Natural killer cell treated with Interleukin-12 subunit alpha and Interleukin-12 subunit beta and Interleukin-15 and Interleukin-18, amount 100 ng/mL, for 72 hours (primary cell): ENCODE measurements at regions not wholly inside any gene's neighbourhood (a gene's known extent, or its start where the extent isn't known, plus 50 kb on each side); places are given as distances from the start of the nearest gene placed in this dataset.

ENCODE experiments used
- ATAC-seq, 2 donors: fragments of 150-1000 bp; cut with Tn5 transposase in 1 of 2; sonication (Bioruptor Pico), chemical (Tn5 transposase) in 1 of 2; 2 replicates each; pipeline ENCODE4 v1.10.0; 2021
- DNase-seq: peaks from one replicate; pipeline ENCODE4 v3.0.0; 2022; ENCODE audit warnings: low spot score
- H3K27ac Mint-ChIP-seq, 2 donors: 1 replicate in 1 of 2; 2 replicates in 1 of 2; pipeline ENCODE4 v1.8.0; 2022; ENCODE audit warnings: mixed read lengths in 2 of 2, mild to moderate bottlenecking in 1 of 2, moderate library complexity in 1 of 2
- H3K27me3 Mint-ChIP-seq, 2 donors: 1 replicate in 1 of 2; 2 replicates in 1 of 2; pipeline ENCODE4 v1.8.0; 2022; ENCODE audit warnings: mixed read lengths in 2 of 2
- H3K36me3 Mint-ChIP-seq: one replicate; pipeline ENCODE4 v1.8.0; 2022; ENCODE audit warnings: mixed read lengths
- H3K4me1 Mint-ChIP-seq, 2 donors: 1 replicate in 1 of 2; 2 replicates in 1 of 2; pipeline ENCODE4 v1.8.0; 2022; ENCODE audit warnings: low read depth in 2 of 2, mixed read lengths in 2 of 2, mild to moderate bottlenecking in 1 of 2
- H3K4me3 Mint-ChIP-seq: one replicate; pipeline ENCODE4 v1.8.0; 2022; ENCODE audit warnings: mixed read lengths
- H3K9me3 Mint-ChIP-seq: 2 replicates; pipeline ENCODE4 v1.8.0; 2022; ENCODE audit warnings: mixed read lengths

DNA sequence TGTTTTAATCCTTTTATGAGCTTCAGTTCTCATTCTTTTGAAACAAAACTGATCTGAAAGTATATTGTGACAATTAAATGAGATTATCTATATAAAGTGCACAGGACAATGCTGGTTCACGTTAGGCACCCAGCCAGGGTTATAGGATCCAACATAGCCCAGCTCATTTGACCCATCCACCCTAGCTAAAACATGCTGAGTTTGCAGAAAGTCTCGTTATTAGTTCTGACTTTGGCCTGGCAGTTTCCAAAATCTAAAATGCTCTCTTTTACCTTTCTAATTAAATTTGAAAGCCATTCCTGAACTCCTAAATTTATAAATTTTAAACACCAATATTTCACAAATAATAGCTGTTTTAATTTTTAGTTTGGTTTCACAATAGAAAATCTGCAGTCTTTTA is 131.9 kb upstream of the PTPRD start:
- no peak overlapping the region for H3K4me3 Mint-ChIP-seq
- H3K36me3 Mint-ChIP-seq, result peaks cover 12% of the 10 kb centered on the region
- ATAC-seq (no peak), DNase-seq (no peak)
- H3K27me3 Mint-ChIP-seq, result no peaks in the 10 kb centered on the region
- H3K9me3 Mint-ChIP-seq, result peaks cover 25% of the 10 kb centered on the region
- no peak overlapping the region for H3K27ac Mint-ChIP-seq
- H3K4me1 Mint-ChIP-seq, result no peaks in the 10 kb centered on the region

DNA sequence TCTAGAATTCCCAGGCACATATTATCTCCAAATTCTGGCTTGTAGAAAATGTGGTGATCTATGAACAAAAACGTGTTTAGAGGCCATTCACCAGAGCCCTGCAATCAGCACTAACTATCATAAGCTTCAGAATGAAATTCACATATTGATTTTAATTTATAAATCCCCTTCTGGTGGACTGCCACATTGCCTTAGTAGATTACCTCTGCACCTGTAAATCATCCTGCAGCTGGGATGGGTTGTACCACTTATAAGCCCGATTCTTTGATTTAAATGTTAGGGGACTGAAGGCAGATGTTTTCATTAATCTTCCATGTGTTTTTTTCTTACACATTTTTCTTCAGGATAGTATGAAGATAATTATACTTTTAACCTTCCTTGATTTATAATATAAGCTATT is 140.7 kb upstream of the PTPRD start:
- no peak overlapping the region for H3K27ac Mint-ChIP-seq
- ATAC-seq (no peak), DNase-seq (no peak)
- H3K27me3 Mint-ChIP-seq, result no peaks in the 10 kb centered on the region
- peaks cover 13% of the 10 kb centered on the region for H3K9me3 Mint-ChIP-seq
- no peak overlapping the region for H3K4me3 Mint-ChIP-seq
- H3K4me1 Mint-ChIP-seq, result no peaks in the 10 kb centered on the region
- peaks cover 15% of the 10 kb centered on the region for H3K36me3 Mint-ChIP-seq

DNA sequence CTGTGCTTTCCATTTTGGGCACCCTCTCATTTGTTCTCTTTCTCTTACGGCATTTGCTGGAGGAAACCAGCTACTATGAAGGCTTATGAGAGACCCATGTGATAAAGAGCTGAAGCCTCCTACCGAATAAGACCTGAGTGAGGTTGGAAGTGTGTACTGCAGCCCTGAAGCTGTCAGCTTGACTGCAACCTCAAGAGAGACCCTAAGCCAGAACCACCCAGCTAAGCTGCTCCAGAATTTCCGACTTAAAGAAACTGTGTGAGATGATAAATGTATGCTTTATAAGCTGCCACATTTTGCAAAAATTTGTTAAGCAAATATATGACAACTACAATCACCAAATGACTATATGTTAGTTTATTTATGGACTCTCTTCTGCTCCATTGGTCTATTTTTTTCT is 151.7 kb upstream of the PTPRD start:
- ATAC-seq, result no peak
- H3K4me3 Mint-ChIP-seq, result no peak overlapping the region
- H3K27me3 Mint-ChIP-seq, result no peaks in the 10 kb centered on the region
- no peaks in the 10 kb centered on the region for H3K4me1 Mint-ChIP-seq
- peaks cover 8% of the 10 kb centered on the region for H3K9me3 Mint-ChIP-seq
- peaks cover 6% of the 10 kb centered on the region for H3K36me3 Mint-ChIP-seq
- H3K27ac Mint-ChIP-seq, result no peak overlapping the region
- DNase-seq, result no peak

DNA sequence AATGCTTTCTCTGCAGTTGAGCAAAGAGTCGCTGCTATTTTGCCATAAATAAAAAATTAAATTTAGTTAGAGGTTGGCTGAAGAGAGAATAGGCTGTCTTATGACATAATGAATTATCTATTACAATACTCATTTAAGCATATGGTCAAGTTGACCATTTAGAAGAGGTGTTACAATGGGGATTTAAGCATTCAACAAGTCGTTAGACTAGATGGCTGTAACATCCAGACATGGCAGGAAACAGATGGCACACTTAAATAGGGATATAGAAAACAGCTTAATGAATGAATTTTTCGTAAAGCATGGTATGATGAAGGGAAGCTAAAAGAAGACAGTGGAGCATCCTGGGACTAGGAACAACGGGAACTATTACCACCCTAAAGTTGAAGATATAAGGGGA is 160.3 kb upstream of the PTPRD start:
- H3K4me3 Mint-ChIP-seq, result no peak overlapping the region
- peaks cover 19% of the 10 kb centered on the region for H3K9me3 Mint-ChIP-seq
- no peak for ATAC-seq
- no peak for DNase-seq
- H3K4me1 Mint-ChIP-seq, result no peaks in the 10 kb centered on the region
- no peaks in the 10 kb centered on the region for H3K27me3 Mint-ChIP-seq
- no peak overlapping the region for H3K27ac Mint-ChIP-seq
- H3K36me3 Mint-ChIP-seq, result no peaks in the 10 kb centered on the region

DNA sequence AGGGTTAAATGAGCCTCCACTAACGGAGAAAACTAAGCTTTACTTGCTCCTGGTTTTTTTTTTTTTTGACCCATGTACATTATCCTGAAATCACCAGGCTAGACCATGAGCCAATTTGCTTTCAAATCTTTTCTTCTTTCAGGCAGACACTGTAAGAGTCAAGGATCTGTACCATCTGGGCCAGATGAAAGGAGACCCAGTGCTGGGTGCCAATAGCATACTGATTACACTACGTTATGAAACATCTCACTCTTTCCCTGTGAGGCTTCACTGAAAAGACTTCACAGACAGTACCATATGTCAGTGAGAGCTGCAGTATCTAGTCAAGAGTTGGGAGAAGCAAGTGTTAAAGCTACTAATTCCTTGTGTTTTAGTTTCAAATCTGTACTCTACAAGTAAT is 161.2 kb upstream of the PTPRD start:
- no peak overlapping the region for H3K27ac Mint-ChIP-seq
- H3K4me3 Mint-ChIP-seq, result no peak overlapping the region
- no peaks in the 10 kb centered on the region for H3K27me3 Mint-ChIP-seq
- H3K4me1 Mint-ChIP-seq, result no peaks in the 10 kb centered on the region
- DNase-seq (no peak), ATAC-seq (no peak)
- H3K36me3 Mint-ChIP-seq, result no peaks in the 10 kb centered on the region
- H3K9me3 Mint-ChIP-seq, result peaks cover 19% of the 10 kb centered on the region

DNA sequence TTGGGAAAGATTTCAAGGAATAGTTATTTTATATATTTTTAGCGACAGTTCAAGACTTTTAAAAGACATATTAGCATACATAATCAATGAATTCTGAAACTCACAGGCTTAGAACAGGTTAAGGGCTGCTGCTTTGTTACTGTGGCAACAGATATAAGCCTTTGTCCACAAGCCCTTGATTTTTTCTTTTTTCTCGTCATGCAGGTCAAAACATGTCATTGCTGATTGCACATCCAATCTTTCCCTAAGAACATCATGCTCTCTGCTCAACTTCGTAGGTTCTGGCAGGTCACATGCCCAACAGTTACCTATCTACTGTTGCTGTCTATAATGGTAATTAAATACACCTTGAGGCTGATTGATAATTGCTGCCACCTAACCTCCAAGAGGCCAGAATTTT is 172.5 kb upstream of the PTPRD start:
- DNase-seq (no peak), ATAC-seq (no peak)
- Mint-ChIP-seq H3K4me1 (no peaks in the 10 kb centered on the region), H3K36me3 (peaks cover 12% of the 10 kb centered on the region), H3K4me3 (no peak overlapping the region), H3K27ac (no peak overlapping the region), H3K27me3 (no peaks in the 10 kb centered on the region), H3K9me3 (peaks cover 26% of the 10 kb centered on the region)

DNA sequence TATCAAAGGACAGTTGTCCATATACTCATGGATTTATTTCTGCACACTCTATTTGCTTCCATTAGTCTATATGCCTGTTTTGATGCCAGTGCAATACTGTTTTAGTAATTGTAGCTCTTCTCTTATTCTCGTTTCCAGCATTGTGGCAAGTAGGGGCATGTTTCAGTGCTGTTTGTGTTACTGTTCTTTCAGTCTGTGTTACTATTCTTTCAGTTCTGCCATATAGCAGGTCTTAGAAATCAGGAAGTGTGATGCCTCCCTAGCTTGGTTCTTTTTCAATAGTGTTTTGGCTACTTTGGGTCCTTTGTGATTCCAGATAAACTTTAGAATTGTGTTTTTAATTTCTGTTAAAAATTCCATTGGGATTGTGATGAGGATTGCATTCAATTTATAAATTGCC is 180.5 kb upstream of the PTPRD start:
- ATAC-seq (no peak), DNase-seq (no peak)
- Mint-ChIP-seq H3K27me3 (no peaks in the 10 kb centered on the region), H3K4me1 (no peaks in the 10 kb centered on the region), H3K9me3 (peaks cover 32% of the 10 kb centered on the region), H3K4me3 (no peak overlapping the region), H3K27ac (no peak overlapping the region), H3K36me3 (peaks cover 11% of the 10 kb centered on the region)

DNA sequence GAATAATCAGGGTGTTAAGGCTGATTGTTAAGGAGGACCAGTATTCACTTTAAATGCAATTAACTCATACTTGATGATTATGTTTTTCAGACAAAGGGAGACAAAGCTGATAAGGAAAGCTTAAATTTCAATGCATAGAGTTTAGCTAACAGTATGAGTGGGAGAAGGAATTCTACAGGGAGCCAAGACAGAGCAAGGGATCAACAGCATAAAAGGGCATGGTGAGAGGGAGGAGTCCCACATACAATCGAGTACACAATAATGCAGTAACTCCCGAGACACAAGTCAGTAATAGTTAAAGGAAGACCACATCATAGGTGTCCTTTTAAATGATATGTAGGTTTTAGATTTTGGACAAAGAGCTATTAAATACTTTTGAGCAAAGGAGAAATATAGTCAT is 191.7 kb upstream of the PTPRD start:
- no peaks in the 10 kb centered on the region for H3K4me1 Mint-ChIP-seq
- no peak overlapping the region for H3K27ac Mint-ChIP-seq
- H3K4me3 Mint-ChIP-seq, result no peak overlapping the region
- peaks cover 12% of the 10 kb centered on the region for H3K36me3 Mint-ChIP-seq
- no peak for ATAC-seq
- no peaks in the 10 kb centered on the region for H3K27me3 Mint-ChIP-seq
- no peak for DNase-seq
- H3K9me3 Mint-ChIP-seq, result peaks cover 25% of the 10 kb centered on the region

DNA sequence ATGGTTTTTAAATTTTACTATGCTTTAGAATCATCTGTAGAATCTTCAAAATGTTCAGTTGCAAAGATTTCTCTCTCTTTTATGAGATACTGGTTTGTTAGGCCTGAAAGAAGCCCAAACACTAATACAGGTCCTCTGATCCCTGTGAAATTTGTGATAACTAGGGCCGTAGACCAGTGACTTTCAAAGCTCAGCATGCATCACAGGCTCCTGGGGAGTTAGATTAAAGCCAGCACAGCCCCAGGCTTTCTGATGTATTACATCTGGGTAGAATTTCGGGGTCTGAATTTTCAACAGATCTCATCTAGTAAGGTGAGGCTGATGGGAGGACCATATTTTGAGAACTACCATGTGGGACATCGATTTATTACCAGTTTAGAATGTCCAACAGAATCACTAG is 194.1 kb upstream of the PTPRD start:
- Mint-ChIP-seq H3K27ac (no peak overlapping the region), H3K9me3 (peaks cover 21% of the 10 kb centered on the region), H3K36me3 (peaks cover 12% of the 10 kb centered on the region), H3K4me3 (no peak overlapping the region), H3K27me3 (no peaks in the 10 kb centered on the region), H3K4me1 (no peaks in the 10 kb centered on the region)
- DNase-seq (no peak), ATAC-seq (no peak)

DNA sequence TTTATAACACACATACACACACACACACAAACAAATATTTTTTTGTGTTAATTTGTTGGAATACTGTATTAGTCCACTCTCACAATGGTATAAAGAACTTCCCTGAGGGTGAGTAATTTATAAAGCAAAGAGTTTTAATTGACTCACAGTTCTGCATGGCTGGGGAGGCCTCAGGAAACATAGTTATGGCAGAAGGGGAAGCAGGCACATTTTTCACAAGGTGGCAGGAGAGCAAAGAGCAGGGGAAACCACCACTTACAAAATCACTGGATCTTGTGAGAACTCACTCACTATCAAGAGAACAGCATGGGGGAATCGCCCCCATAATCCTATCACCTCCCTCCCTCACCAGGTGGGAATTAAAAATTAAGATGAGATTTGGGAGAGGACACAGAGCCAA is 205.4 kb upstream of the PTPRD start:
- peaks cover 8% of the 10 kb centered on the region for H3K36me3 Mint-ChIP-seq
- no peak overlapping the region for H3K4me3 Mint-ChIP-seq
- no peak overlapping the region for H3K27ac Mint-ChIP-seq
- peaks cover 20% of the 10 kb centered on the region for H3K9me3 Mint-ChIP-seq
- H3K4me1 Mint-ChIP-seq, result no peaks in the 10 kb centered on the region
- ATAC-seq, result no peak
- no peak for DNase-seq
- no peaks in the 10 kb centered on the region for H3K27me3 Mint-ChIP-seq

DNA sequence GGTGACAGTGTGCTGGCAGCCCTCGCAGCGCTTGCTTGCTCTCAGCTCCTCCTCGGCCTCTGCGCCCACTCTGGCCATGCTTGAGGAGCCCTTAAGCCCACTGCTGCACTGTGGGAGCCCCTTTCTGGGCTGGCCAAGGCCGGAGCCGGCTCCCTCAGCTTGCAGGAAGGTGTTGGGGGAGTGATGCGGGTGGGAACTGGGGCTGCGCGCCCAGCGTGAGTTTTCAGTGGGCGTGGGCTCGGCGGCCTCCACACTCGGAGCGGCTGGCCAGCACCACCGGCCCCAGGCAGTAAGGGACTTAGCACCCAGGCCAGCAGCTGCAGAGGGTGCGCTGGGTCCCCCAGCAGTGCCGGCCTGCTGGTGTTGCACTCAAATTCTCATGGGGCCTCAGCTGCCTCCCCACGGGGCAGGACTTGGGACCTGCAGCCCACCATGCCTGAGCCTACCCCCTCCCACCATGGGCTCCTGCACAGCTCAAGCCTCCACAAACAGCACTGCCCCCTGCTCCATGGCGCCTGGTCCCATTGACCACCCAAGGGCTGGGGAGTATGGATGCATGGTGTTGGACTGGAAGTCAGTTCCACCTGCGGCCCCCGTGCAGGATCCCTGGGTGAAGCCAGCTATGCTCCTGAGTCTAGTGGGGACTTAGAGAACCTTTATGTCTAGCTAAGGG is 223.1 kb upstream of the PTPRD start:
- Mint-ChIP-seq H3K27me3 (no peaks in the 10 kb centered on the region), H3K36me3 (peaks cover 8% of the 10 kb centered on the region), H3K9me3 (peaks cover 13% of the 10 kb centered on the region), H3K27ac (no peak overlapping the region), H3K4me3 (no peak overlapping the region), H3K4me1 (no peaks in the 10 kb centered on the region)
- no peak for ATAC-seq
- no peak for DNase-seq

DNA sequence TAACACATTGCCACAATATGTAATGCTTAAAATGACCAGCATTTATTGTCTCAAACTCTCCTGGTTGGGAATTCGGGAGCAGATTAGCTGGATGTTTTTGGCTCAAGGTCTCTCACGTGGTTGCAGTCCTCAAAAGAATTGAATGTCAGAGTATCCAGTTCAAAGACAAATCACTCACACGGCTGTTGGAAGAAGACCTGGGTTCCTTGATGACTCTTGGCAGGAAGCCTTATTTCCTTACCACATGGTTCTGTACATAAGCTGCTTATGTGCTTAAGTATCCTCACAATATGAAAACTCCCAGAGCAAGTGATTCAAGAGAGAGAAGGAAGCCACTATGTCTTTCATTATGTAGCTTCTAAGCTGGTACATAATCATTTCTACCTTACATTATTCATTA is 230.3 kb upstream of the PTPRD start:
- no peaks in the 10 kb centered on the region for H3K27me3 Mint-ChIP-seq
- H3K4me3 Mint-ChIP-seq, result no peak overlapping the region
- H3K4me1 Mint-ChIP-seq, result no peaks in the 10 kb centered on the region
- DNase-seq (no peak), ATAC-seq (no peak)
- no peak overlapping the region for H3K27ac Mint-ChIP-seq
- no peaks in the 10 kb centered on the region for H3K36me3 Mint-ChIP-seq
- peaks cover 2% of the 10 kb centered on the region for H3K9me3 Mint-ChIP-seq

DNA sequence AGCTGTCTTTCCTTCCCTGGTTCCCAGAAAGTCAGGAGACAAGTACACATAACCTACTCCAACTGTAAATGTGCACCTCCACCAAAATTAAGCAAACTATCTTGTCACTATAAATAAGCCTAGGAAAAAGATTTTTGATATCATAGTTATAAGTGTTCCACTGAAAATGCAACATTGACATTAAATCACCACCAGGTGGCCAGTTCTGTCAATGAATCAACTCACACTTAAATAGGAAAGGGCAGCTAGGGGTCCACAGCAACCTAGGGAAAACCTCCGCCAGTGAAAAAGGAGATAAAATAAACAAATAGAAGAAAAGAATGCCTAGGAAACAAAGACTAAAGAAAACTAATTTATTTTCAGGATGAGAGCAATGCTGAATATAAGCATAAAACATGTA is 243.0 kb upstream of the PTPRD start:
- Mint-ChIP-seq H3K27me3 (no peaks in the 10 kb centered on the region), H3K4me3 (no peak overlapping the region), H3K36me3 (peaks cover 13% of the 10 kb centered on the region), H3K27ac (no peak overlapping the region), H3K4me1 (no peaks in the 10 kb centered on the region), H3K9me3 (peaks cover 20% of the 10 kb centered on the region)
- DNase-seq, result no peak
- no peak for ATAC-seq

DNA sequence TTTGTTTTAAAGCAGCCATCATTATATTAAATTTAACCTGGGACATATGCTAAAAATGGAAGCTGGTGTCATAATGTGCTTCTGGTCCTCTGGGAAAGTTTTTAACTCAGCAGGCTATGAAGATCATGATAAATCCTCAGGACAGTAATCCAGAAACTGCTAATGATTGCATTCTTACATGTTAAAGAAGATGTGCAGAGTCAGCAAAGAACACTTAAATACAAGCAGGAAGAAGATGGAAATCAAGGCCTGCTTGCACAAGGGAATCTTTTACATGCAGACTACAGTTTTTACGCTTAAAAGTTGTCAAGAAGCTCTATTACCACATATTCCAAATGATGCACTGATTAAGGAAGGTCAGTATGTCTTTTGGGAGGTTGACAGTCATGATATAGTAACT is 246.0 kb upstream of the PTPRD start:
- DNase-seq, result no peak
- no peaks in the 10 kb centered on the region for H3K4me1 Mint-ChIP-seq
- H3K4me3 Mint-ChIP-seq, result no peak overlapping the region
- ATAC-seq, result no peak
- H3K27me3 Mint-ChIP-seq, result no peaks in the 10 kb centered on the region
- H3K36me3 Mint-ChIP-seq, result peaks cover 13% of the 10 kb centered on the region
- H3K27ac Mint-ChIP-seq, result no peak overlapping the region
- H3K9me3 Mint-ChIP-seq, result peaks cover 23% of the 10 kb centered on the region

DNA sequence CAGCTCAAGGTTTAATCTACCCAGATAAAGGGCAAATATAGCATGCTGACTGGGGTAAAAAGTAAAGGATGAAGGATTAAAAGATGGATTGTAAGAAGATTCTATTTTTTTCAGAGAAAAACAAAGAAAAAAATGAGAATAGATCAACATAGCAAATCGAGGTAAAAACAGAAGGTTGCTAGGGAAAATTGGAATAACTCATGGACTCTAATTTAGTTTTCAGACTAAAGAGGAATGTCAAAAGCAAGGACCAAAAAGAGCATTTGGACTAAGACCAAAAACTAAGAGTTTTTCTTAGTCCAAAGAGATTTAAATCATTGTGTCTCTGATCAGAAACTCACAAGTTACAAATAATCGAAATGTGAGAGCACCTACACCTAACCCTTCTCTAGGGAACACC is 250.7 kb upstream of the PTPRD start:
- H3K27ac Mint-ChIP-seq, result no peak overlapping the region
- DNase-seq (no peak), ATAC-seq (no peak)
- peaks cover 14% of the 10 kb centered on the region for H3K9me3 Mint-ChIP-seq
- no peaks in the 10 kb centered on the region for H3K27me3 Mint-ChIP-seq
- H3K4me3 Mint-ChIP-seq, result no peak overlapping the region
- H3K36me3 Mint-ChIP-seq, result no peaks in the 10 kb centered on the region
- H3K4me1 Mint-ChIP-seq, result no peaks in the 10 kb centered on the region
